Calu3 (cell line): ENCODE measurements at regions not wholly inside any gene's neighbourhood (a gene's known extent, or its start where the extent isn't known, plus 50 kb on each side); places are given as distances from the start of the nearest gene placed in this dataset.

Experiments
- BruUV-seq: library from RNA; stranded (reverse); fragments of 400-500 nt; replicated peaks from 2 replicates; lab custom pipeline; 2021; lab: Mats Ljungman, UMichigan
- CTCF ChIA-PET: fragments of 300-600 bp; sonication (Branson Sonifier 250); formaldehyde crosslinking; loops from one replicate; lab custom pipeline; 2022; ENCODE audit warnings: antibody characterized with exemption; lab: Charles Lee
- DNase-seq: peaks from one replicate; pipeline ENCODE4 v3.0.0; 2022
- H3K27ac Mint-ChIP-seq: one replicate; pipeline ENCODE4 v1.8.0; 2022; ENCODE audit warnings: mixed read lengths; ENCODE audit not compliant: unreplicated experiment
- H3K27me3 Mint-ChIP-seq: one replicate; pipeline ENCODE4 v1.8.0; 2022; ENCODE audit warnings: mixed read lengths; ENCODE audit not compliant: unreplicated experiment
- H3K36me3 Mint-ChIP-seq: one replicate; pipeline ENCODE4 v1.8.0; 2022; ENCODE audit warnings: mild to moderate bottlenecking, moderate library complexity, mixed read lengths; ENCODE audit not compliant: insufficient read depth, unreplicated experiment
- H3K4me1 Mint-ChIP-seq: one replicate; pipeline ENCODE4 v1.8.0; 2022; ENCODE audit warnings: mild to moderate bottlenecking, low read depth, mixed read lengths; ENCODE audit not compliant: unreplicated experiment
- H3K4me3 Mint-ChIP-seq: one replicate; pipeline ENCODE4 v1.8.0; 2022; ENCODE audit warnings: mild to moderate bottlenecking, low read depth, moderate library complexity, mixed read lengths; ENCODE audit not compliant: unreplicated experiment
- H3K9me3 Mint-ChIP-seq: one replicate; pipeline ENCODE4 v1.8.0; 2022; ENCODE audit warnings: low read depth, mixed read lengths; ENCODE audit not compliant: unreplicated experiment
- CTCF ChIP-seq: fragments of 200-600 bp; IDR thresholded peaks from one replicate; pipeline ENCODE4 v1.8.0; 2022; ENCODE audit warnings: antibody characterized with exemption; ENCODE audit not compliant: unreplicated experiment
- intact Hi-C: fragments of 100-400 bp; cut with micrococcal nuclease; formaldehyde crosslinking; loops from one replicate; pipeline ENCODE4 v1.10.0; 2022; ENCODE audit not compliant: unreplicated experiment

GRCh38 chr17:79350533-79350932, 260.3 kb downstream of the RBFOX3 start:
- CTCF ChIA-PET, result interaction anchor here (0.6 kb wide), 1 partner anchor 177 kb away, joined by 4 read pairs; no protein-coding TSS in a partner anchor
- Mint-ChIP-seq H3K9me3 (no peaks in the 10 kb centered on the region), H3K27ac (no peak overlapping the region), H3K27me3 (peaks cover 98% of the 10 kb centered on the region), H3K4me3 (no peak overlapping the region), H3K4me1 (no peaks in the 10 kb centered on the region), H3K36me3 (no peaks in the 10 kb centered on the region)
- BruUV-seq, result no TSS peak
- intact Hi-C loops, result no loop called here
- no peak for DNase-seq
- TF ChIP-seq CTCF, result no peak

GRCh38 chr17:79349506-79350400, 261.1 kb downstream of the RBFOX3 start:
- no peak for DNase-seq
- intact Hi-C loops, result no loop called here
- CTCF ChIA-PET, result no interaction called here
- H3K9me3 Mint-ChIP-seq, result no peaks in the 10 kb centered on the region
- H3K4me3 Mint-ChIP-seq, result no peak overlapping the region
- no peaks in the 10 kb centered on the region for H3K4me1 Mint-ChIP-seq
- BruUV-seq, result no TSS peak
- peaks cover 98% of the 10 kb centered on the region for H3K27me3 Mint-ChIP-seq
- no peak overlapping the region for H3K27ac Mint-ChIP-seq
- no peak for TF ChIP-seq CTCF
- no peaks in the 10 kb centered on the region for H3K36me3 Mint-ChIP-seq

GRCh38 chr17:79342376-79342775, 267.8 kb downstream of the ENGASE start:
- peaks cover 97% of the 10 kb centered on the region for H3K27me3 Mint-ChIP-seq
- no peak overlapping the region for H3K4me3 Mint-ChIP-seq
- no peaks in the 10 kb centered on the region for H3K36me3 Mint-ChIP-seq
- BruUV-seq, result no TSS peak
- CTCF ChIA-PET, result no interaction called here
- no peak for TF ChIP-seq CTCF
- no peaks in the 10 kb centered on the region for H3K9me3 Mint-ChIP-seq
- intact Hi-C loops, result no loop called here
- H3K4me1 Mint-ChIP-seq, result no peaks in the 10 kb centered on the region
- DNase-seq, result no peak
- no peak overlapping the region for H3K27ac Mint-ChIP-seq

- peaks cover 96% of the 10 kb centered on the region for H3K27me3 Mint-ChIP-seq
- intact Hi-C loops, result no loop called here
- no peaks in the 10 kb centered on the region for H3K4me1 Mint-ChIP-seq
- no peak overlapping the region for H3K4me3 Mint-ChIP-seq
- BruUV-seq, result no TSS peak
- no peak for TF ChIP-seq CTCF
- DNase-seq, result no peak
- no peaks in the 10 kb centered on the region for H3K9me3 Mint-ChIP-seq
- CTCF ChIA-PET, result interaction anchor here (0.6 kb wide), 1 partner anchor 877 kb away, joined by 22 read pairs; no protein-coding TSS in a partner anchor
- H3K27ac Mint-ChIP-seq, result no peak overlapping the region
- no peaks in the 10 kb centered on the region for H3K36me3 Mint-ChIP-seq
Observed at GRCh38 chr17:79341816-79342215, 267.2 kb downstream of the ENGASE start.
